ENCODE measurements at regions not wholly inside any gene's neighbourhood (a gene's known extent, or its start where the extent isn't known, plus 50 kb on each side); places are given as distances from the start of the nearest gene placed in this dataset.

GRCh38 chr1:104921525-104921924, 1171.8 kb downstream of the AMY1C start:
- TF ChIP-seq POLR2AphosphoS5 (IDR thresholded peaks at IDR 0.05; ENCODE audit: low read depth, low read length) (no peak), POLR2A (IDR thresholded peaks at IDR 0.05; ENCODE audit: low read depth, low read length) (no peak), PAX5 (IDR thresholded peaks at IDR 0.05; ENCODE audit: insufficient read depth, low read length, severe bottlenecking) (no peak), TAF1 (IDR thresholded peaks at IDR 0.05; ENCODE audit: low read depth, low read length) (no peak), SPI1 (IDR thresholded peaks at IDR 0.05; ENCODE audit: low read depth, low read length) (no peak)
